Sigmoid colon (tissue), 4 donors: ENCODE measurements at regions not wholly inside any gene's neighbourhood (a gene's known extent, or its start where the extent isn't known, plus 50 kb on each side); places are given as distances from the start of the nearest gene placed in this dataset.

Experiments used
- POLR2A ChIP-seq, 2 donors: fragments of 450-650 bp; IDR thresholded peaks; one replicate each; pipeline ENCODE4 v1.6.1; 2016; ENCODE audit warnings: antibody characterized with exemption in 2 of 2, mild to moderate bottlenecking in 2 of 2, moderate library complexity in 2 of 2
- POLR2AphosphoS5 ChIP-seq, 4 donors: sonication (generic); formaldehyde crosslinking; IDR thresholded peaks; one replicate each; pipeline ENCODE4 v1.6.1; 2017; ENCODE audit warnings: antibody characterized with exemption in 4 of 4

- TF ChIP-seq POLR2AphosphoS5 (IDR thresholded peaks at IDR 0.05), result no peak
- no peak for TF ChIP-seq POLR2A (IDR thresholded peaks at IDR 0.05)
Measured at GRCh38 chr15:47624503-47624902, 92.8 kb upstream of the SEMA6D start.
